CD4-positive, alpha-beta T cell treated with Interleukin-2 at 100 ng/mL for 4 hours (primary cell): ENCODE measurements at regions not wholly inside any gene's neighbourhood (a gene's known extent, or its start where the extent isn't known, plus 50 kb on each side); places are given as distances from the start of the nearest gene placed in this dataset.
"Not testable (repeated sequence)": the region's sequence is repeated elsewhere in the genome, so short reads cannot be mapped to it uniquely, and the experiment has no call there.

Source experiments
- DNase-seq: peaks from one replicate; pipeline ENCODE4 v3.0.0-alpha.2; 2020; ENCODE audit warnings: low spot score

DNA sequence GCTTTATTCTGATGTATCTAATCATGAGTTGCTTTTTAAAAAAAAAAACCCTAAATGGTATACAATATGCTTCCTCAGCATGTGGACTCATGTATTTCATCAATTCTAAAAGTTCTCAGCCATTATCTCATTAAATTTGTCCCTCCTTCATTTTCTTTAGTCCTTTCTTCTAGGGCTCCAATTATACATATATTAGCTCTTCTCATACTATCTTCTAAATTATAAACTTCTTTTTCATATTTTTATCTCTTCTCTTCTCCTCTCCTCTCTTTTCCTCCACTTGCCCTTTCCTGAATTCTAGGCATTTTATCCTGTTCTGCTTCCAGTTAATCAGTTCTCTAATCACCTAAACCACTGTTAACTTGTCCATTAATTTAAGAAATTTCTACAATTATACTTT lies 55.0 kb upstream of the IL33 start:
- DNase-seq, result no peak

GRCh38 chr9:6153425-6153824 lies 62.2 kb upstream of the IL33 start:
- DNase-seq, result no peak

DNA sequence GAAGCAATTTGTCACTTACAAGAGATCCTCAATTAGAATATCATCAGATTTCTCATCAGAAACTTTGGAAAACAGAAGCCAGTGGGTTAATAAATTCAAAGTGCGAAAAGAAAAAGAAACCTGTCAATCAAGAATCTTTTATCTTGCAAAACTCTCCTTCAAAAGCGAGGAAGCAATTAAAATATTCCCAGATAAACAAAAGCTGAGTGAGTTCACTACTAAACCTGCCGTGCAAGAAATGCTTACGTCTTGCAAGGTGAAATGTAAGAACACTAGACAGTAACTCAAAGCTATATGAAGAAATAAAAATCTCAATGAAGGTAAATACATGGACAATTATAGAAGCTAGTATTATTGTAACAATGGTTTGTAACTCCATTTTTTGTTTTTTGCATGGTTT lies 62.8 kb upstream of the IL33 start:
- DNase-seq, result no peak

- no peak for DNase-seq
Measured at GRCh38 chr9:6150483-6150882, 65.1 kb upstream of the IL33 start.

DNA sequence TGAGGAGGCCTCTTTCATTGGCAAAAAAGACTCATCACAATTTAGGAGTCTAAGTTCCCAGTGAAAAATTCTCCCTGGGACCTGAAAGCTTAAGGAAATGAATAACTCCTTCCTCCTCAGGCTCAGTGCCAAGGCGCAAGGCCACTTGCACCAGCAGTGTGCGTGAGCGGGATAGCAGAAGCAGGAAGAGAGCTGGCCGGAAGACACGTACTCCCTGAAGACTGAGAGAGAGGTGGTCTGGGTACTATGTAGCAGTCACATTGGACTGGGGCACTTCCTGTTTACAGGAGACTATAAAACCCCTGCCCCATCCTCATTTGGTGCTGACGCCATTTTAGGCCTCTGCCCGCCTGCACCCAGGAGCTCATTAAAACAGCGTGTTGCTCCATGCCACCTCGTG lies 66.3 kb upstream of the IL33 start:
- no peak for DNase-seq

- DNase-seq, result no peak
Measured at GRCh38 chr9:6147846-6148245, 67.8 kb upstream of the IL33 start.

- DNase-seq, result no peak
Measured at GRCh38 chr9:6144947-6145346, 70.7 kb upstream of the IL33 start.

DNA sequence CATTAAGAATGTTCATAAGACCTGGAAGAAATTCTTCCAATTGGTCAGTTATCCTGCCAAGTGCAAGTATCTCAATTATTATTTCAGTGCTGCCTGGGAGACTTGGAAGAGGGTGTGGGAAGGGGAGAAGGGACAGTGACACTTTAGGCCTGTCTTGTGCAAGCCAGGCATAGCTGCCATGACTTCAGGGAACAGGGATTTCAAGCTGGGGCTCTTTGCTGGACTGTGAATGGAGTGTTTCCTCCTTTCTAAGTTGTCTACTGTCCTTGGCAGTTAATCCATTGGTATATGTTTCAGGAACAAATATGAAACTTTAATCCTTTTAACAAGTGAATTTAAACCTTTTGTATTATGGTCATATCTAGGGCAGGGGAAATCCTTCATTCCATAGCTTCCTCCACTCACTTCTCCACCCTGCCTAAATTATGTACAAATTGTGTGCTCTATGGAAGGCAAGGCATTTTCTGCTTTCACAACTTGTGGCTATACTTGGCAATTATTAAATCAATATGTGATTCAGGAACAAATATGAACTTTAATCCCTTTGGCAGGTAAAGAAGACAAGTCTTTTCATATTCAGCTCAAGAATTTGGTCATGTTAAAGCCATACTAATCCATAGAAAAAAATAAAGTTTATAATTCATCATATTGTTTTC lies 72.7 kb upstream of the IL33 start:
- DNase-seq, result no peak

DNA sequence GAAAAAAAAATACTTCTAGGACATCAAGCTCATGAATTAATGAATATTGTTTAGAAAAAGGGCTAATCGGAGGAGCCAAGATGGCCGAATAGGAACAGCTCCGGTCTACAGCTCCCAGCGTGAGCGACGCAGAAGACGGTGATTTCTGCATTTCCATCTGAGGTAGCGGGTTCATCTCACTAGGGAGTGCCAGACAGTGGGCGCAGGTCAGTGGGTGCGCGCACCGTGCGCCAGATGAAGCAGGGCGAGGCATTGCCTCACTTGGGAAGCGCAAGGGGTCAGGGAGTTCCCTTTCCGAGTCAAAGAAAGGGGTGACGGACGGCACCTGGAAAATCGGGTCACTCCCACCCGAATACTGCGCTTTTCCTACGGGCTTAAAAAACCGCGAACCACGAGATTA lies 79.8 kb upstream of the IL33 start:
- not testable (repeated sequence) for DNase-seq

- no peak for DNase-seq
Measured at GRCh38 chr9:6134661-6135180, 80.9 kb upstream of the IL33 start.

DNA sequence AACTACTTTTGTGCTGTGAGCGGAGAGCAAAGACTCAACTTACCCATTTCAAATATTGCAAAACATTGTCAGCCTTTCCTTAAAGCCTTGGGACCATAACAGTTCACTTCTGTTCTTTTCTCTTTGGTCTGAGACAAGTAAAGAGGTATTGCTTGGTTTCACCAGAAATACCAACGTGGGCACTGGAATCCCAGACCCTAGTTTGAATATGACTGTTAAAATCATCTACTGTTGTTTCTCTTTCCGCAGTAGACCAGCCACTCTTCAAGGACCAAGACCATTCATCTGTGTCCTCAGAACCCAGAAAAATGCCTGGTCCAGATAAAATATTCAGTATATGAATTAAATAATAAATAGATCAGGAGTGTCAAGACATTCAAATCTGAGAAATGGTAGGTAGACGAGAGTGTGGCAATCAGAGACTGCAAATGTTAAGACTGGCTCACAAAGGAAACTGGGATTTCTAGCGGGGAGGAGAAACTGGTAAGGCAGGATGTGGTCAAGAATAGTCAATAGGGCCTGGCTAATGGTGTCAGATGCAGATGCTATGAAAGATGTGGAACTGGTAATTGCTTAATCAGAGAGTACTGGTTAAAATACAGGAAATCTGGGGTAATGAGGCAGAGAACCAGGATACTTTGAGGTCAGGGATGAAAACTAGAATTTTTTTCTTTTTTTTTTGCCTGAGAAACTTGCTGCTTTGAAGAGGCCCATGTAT lies 82.1 kb upstream of the IL33 start:
- DNase-seq, result no peak

DNA sequence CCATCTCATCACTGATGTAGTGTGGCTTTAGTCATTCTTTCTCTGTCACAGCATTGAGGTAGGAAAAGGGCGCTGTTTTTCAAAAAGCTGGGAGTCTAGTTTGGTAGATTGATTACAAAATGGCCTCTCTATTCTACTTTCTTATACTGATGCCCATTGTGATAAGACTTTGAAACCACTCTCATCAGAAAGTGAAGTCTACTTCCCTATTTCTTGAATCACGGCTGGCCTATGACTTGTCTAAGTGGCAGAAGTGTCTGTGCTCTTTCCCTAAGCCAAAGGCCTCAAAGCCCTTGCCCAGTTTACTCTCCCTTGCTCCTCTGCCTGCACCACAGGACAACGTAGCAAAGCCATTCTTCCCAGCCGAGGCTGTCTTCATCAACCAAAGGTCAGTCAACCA lies 83.0 kb upstream of the IL33 start:
- no peak for DNase-seq

- no peak for DNase-seq
Measured at GRCh38 chr9:6128030-6128429, 87.6 kb upstream of the IL33 start.

- DNase-seq, result no peak
Measured at GRCh38 chr9:6126377-6126776, 89.2 kb upstream of the IL33 start.

DNA sequence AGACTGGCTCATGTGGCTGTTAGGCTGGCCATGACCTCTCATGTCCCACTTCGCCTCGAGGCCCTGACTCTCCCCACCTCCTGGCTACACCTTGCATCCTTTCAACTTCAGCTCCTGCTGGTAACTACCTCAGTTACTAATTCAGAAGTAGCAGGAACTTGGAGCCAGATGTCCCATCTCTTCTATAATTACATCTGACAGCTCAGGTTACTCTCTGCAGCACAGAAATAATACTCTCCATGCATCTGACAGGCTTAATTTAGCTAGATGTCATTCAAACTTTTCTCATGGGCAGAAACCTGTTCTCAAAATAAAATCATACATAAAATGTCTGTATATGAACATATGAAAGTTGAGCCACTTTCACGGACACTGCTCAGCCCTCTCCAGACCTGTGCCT lies 92.2 kb upstream of the IL33 start:
- no peak for DNase-seq

DNA sequence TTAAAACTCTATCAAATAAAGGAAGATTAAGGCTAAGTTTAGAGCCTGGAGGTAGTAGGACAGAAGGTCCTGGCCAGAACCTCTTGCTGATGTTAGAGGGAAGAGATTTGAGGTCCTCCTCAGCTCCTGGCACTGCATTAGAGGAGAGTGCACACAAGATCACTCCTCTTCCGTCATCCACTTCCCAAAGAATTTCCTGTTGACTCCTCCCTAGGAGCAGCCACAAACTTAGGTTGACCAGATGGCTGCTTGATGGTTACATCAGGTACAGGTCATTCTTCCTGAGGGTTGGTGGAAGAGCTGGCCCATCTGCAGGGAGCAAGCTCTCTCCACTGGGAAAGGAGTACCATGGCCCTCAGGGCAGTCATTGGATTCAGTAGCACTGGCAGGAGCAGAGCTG lies 93.9 kb upstream of the IL33 start:
- no peak for DNase-seq

DNA sequence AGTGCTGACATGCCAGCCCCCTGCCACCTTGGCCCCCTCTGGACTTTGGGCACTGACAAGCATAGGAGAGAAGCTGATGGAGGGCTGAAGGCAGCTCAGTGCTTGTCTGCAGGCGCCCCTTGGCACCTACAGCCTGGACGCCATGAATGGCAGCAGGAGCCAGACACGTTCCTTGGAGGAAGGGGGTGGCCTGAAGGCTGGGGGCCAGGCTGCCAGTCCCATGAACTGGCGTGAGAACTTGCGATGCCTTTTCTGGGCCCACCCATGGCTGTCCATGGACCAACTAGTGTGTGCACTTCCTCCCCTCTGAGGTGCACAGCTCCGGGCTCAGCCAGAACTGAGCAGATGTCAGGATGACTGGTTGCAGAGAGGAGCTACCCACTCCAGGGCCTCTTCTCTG lies 99.0 kb upstream of the RANBP6 start:
- no peak for DNase-seq

GRCh38 chr9:6113819-6114218 lies 98.4 kb upstream of the RANBP6 start:
- DNase-seq, result no peak

GRCh38 chr9:6113312-6113711 lies 97.9 kb upstream of the RANBP6 start:
- no peak for DNase-seq

DNA sequence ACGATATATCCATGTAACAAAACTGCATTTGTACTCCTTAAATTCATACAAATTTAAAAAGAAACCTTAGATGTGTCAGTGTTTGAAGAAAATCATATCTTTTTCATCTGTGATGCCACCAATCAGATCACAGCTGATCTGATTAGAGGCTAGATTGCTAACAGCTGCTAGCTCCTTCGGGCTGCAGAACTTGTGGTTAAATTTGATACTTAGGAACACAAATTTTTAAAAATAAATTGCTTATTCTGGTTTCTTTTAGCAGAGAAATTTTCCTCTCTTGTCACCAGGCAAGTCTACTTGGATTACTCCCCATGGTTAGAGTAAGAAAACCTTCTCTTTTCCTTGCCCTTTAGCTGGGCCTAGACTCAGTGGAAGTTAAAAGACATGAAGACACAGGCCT lies 94.6 kb upstream of the RANBP6 start:
- DNase-seq, result no peak

- DNase-seq, result no peak
Measured at GRCh38 chr9:6109571-6109970, 94.1 kb upstream of the RANBP6 start.

- DNase-seq, result no peak
Measured at GRCh38 chr9:6106711-6107339, 91.4 kb upstream of the RANBP6 start.

DNA sequence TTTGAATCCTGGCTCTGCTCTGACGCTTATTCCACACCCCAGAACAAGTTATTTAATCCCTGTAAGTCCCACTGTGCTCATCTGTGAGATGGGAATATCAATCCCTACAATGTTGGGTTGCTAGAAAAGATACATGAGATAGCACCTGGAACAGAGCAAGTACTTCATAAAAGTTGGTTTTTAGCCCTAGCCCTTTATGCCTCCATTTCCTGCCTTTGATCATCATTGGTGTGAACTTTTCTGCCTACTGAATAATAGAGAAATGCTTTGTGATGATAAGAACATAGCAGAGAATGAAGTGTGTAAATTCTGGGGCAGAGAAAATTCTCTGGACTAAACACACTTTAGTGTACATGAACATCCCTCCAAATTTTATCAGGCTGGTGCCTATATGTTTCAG lies 90.3 kb upstream of the RANBP6 start:
- DNase-seq, result no peak
